Adrenal gland (tissue), 9 donors: ENCODE measurements at regions not wholly inside any gene's neighbourhood (a gene's known extent, or its start where the extent isn't known, plus 50 kb on each side); places are given as distances from the start of the nearest gene placed in this dataset.
"Not testable (repeated sequence)": the region's sequence is repeated elsewhere in the genome, so short reads cannot be mapped to it uniquely, and the experiment has no call there.

ENCODE experiments used
- DNase-seq, 7 donors: peaks; one replicate each; pipeline ENCODE4 v3.0.0-alpha.2; 2019 to 2020
- H3K27ac ChIP-seq, 5 donors: fragments of 200-600 bp; sonication (generic) in 4 of 5; 1 replicate in 3 of 5; 2 replicates in 2 of 5; pipeline versions ENCODE4 v1.5.1 to v1.8.0; 2016 to 2020; ENCODE audit warnings: mild to moderate bottlenecking in 1 of 5
- H3K27me3 ChIP-seq: fragments of 200-600 bp; 2 replicates; pipeline ENCODE4 v1.8.0; 2021
- H3K36me3 ChIP-seq, 2 donors: fragments of 200-600 bp; replicated peaks in 1 of 2; 1 replicate in 1 of 2; 2 replicates in 1 of 2; pipeline versions ENCODE4 v1.5.1 to v1.8.0; 2018 to 2022
- H3K4me1 ChIP-seq, 2 donors: fragments of 200-600 bp; replicated peaks in 1 of 2; 1 replicate in 1 of 2; 2 replicates in 1 of 2; pipeline versions ENCODE4 v1.5.1 to v1.8.0; 2018 to 2021
- H3K4me3 ChIP-seq, 4 donors: fragments of 200-600 bp; sonication (generic) in 3 of 4; one replicate each; pipeline ENCODE4 v1.5.1; 2016 to 2018
- H3K9me3 ChIP-seq, 3 donors: fragments of 200-600 bp; sonication (generic) in 1 of 3; replicated peaks in 1 of 3; 1 replicate in 2 of 3; 2 replicates in 1 of 3; pipeline versions ENCODE4 v1.5.1 to v1.8.0; 2016 to 2021
- POLR2A ChIP-seq, 2 donors: fragments of 450-650 bp; IDR thresholded peaks; one replicate each; pipeline ENCODE4 v1.6.1; 2017; ENCODE audit warnings: antibody characterized with exemption in 2 of 2, mild to moderate bottlenecking in 2 of 2, moderate library complexity in 1 of 2
- WGBS, 4 donors: extraction: QIAGEN DNeasy Blood & Tissue Kit in 2 of 4; methylation state at CpG; one replicate each; pipeline versions ENCODE4 v1.1.5 to v1.1.7; 2013 to 2017; 5-methylcytosine and 5-hydroxymethylcytosine counted together
- intact Hi-C, 2 donors: fragments of 100-400 bp; cut with DNase I; formaldehyde crosslinking; loops; one replicate each; pipeline versions ENCODE4 v1.14.1 to v1.15.0; 2022 to 2023
- TF ChIP-seq, protein P1 (sequence below), 6 experiments: fragments of 450-650 bp in 4 of 6; fragments of 200-600 bp in 2 of 6; sonication (generic) in 1 of 6; IDR thresholded peaks; 1 replicate in 5 of 6; 2 replicates in 1 of 6; pipeline versions ENCODE4 v1.5.1 to v1.8.0; 2016 to 2021; ENCODE audit warnings: antibody characterized with exemption in 6 of 6, mild to moderate bottlenecking in 2 of 6, moderate library complexity in 1 of 6
- donor health status: healthy with polysubstance abuse.
- donor health status: Bipolar disorder and iron deficiency.
- donor health status: DM: yes; HTN: yes; CAD: no.
- donor health status: DM: no; HTN: no; CAD: no.
- donor health status: DM: no; HTN: no; CAD: no.

- no peak overlapping the region for H3K4me3 ChIP-seq
- WGBS, 4 donors, result 81 to 84% (median 83%) methylated on average over 6 of the region's 6 CpGs
- TF ChIP-seq, protein P1, sequence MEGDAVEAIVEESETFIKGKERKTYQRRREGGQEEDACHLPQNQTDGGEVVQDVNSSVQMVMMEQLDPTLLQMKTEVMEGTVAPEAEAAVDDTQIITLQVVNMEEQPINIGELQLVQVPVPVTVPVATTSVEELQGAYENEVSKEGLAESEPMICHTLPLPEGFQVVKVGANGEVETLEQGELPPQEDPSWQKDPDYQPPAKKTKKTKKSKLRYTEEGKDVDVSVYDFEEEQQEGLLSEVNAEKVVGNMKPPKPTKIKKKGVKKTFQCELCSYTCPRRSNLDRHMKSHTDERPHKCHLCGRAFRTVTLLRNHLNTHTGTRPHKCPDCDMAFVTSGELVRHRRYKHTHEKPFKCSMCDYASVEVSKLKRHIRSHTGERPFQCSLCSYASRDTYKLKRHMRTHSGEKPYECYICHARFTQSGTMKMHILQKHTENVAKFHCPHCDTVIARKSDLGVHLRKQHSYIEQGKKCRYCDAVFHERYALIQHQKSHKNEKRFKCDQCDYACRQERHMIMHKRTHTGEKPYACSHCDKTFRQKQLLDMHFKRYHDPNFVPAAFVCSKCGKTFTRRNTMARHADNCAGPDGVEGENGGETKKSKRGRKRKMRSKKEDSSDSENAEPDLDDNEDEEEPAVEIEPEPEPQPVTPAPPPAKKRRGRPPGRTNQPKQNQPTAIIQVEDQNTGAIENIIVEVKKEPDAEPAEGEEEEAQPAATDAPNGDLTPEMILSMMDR (IDR thresholded peaks at IDR 0.05), result no peak
- no peak for TF ChIP-seq POLR2A (IDR thresholded peaks at IDR 0.05)
- intact Hi-C loops, result no loop called here
- H3K36me3 ChIP-seq, result no peaks in the 10 kb centered on the region
- DNase-seq, result no peak
- no peaks in the 10 kb centered on the region for H3K27me3 ChIP-seq
- peaks cover 0 to 7% (median 0%) of the 10 kb centered on the region in 3 donors for H3K9me3 ChIP-seq
- H3K4me1 ChIP-seq, result no peaks in the 10 kb centered on the region
- H3K27ac ChIP-seq, result no peak overlapping the region
Measured at GRCh38 chr5:50580506-50580905, 85.9 kb upstream of the PARP8 start.

GRCh38 chr5:50581845-50582244, 84.6 kb upstream of the PARP8 start:
- intact Hi-C loops, H3K9me3 ChIP-seq, H3K4me1 ChIP-seq, DNase-seq, H3K36me3 ChIP-seq, H3K4me3 ChIP-seq, H3K27ac ChIP-seq, H3K27me3 ChIP-seq: not testable (repeated sequence)
- 87 to 100% (median 90%) methylated on average over 1 of the region's 1 CpG for WGBS, 4 donors

GRCh38 chr5:50582699-50583098, 83.7 kb upstream of the PARP8 start:
- no peaks in the 10 kb centered on the region for H3K4me1 ChIP-seq
- no peak overlapping the region for H3K4me3 ChIP-seq
- TF ChIP-seq, protein P1 (IDR thresholded peaks at IDR 0.05), result no peak
- no peak for TF ChIP-seq POLR2A (IDR thresholded peaks at IDR 0.05)
- intact Hi-C loops, result no loop called here
- H3K27me3 ChIP-seq, result no peaks in the 10 kb centered on the region
- H3K9me3 ChIP-seq, result peaks cover 0 to 7% (median 0%) of the 10 kb centered on the region in 3 donors
- no peak overlapping the region for H3K27ac ChIP-seq
- DNase-seq, result no peak
- H3K36me3 ChIP-seq, result no peaks in the 10 kb centered on the region
- 65 to 72% (median 71%) methylated on average over 2 of the region's 2 CpGs for WGBS, 4 donors

- DNase-seq, result no peak
- H3K9me3 ChIP-seq, result peaks cover 0 to 7% (median 0%) of the 10 kb centered on the region in 3 donors
- no peaks in the 10 kb centered on the region for H3K36me3 ChIP-seq
- intact Hi-C loops, result no loop called here
- H3K4me1 ChIP-seq, result no peaks in the 10 kb centered on the region
- H3K27ac ChIP-seq, result no peak overlapping the region
- WGBS, 4 donors, result 90 to 96% (median 93%) methylated on average over 3 of the region's 3 CpGs
- no peak overlapping the region for H3K4me3 ChIP-seq
- H3K27me3 ChIP-seq, result no peaks in the 10 kb centered on the region
- TF ChIP-seq, protein P1 (IDR thresholded peaks at IDR 0.05), result no peak
- no peak for TF ChIP-seq POLR2A (IDR thresholded peaks at IDR 0.05)
Measured at GRCh38 chr5:50583621-50584020, 82.8 kb upstream of the PARP8 start.

DNA sequence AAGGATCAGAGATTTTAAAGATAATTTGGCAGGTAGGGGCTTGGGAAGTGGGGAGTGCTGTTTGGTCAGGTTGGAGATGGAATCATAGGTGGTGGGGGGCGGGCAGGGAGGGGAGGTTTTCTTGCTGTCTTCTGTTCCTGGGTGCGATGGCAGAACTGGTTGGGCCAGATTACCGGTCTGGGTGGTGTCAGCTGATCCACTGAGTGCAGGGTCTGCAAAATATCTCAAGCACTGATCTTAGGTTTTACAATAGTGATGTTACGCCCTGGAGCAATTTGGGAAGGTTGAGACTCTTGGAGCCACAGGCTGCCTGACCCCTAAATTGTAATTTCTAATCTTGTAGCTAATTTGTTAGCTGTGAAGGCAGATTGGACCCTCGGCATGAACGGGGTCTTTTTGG, 78.0 kb upstream of the PARP8 start:
- H3K36me3 ChIP-seq, H3K27ac ChIP-seq, H3K9me3 ChIP-seq, DNase-seq, H3K4me1 ChIP-seq, H3K27me3 ChIP-seq, intact Hi-C loops, H3K4me3 ChIP-seq: not testable (repeated sequence)
- WGBS, 4 donors, result 83 to 90% (median 87%) methylated on average over 6 of the region's 6 CpGs

DNA sequence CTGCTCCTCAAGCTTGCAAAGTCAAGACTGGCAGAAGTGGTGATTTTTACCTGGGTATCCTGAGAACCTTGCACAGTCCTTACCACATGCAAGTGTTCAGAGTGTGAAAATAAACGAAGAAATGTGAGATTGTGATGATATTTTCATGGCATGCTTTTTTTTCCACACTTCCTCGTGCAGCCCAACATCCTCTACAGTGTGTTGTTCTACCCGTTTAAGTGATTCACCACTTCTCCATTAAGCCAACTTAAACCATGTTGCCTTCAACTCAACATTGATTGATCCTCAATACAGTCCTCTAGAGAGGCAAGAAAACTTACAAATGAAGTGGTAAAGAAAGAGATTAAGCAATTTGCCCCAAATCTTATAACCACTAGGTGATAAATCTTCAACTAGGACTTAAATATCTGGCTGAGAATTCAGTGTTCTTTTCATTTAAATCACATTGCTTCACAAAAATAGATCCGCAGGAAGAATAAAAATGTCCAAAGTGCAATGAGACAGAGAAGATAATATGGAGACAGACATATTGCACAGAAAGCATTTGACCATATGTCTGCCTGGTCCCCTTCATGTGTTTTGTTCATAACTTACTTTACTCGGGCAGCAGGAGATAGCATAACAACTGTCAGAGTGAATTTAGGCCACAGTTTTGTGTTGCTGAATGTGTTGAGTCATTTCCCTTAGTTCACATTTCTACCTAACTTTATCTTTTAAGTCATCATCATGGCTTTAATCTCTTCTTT, 75.8 kb upstream of the PARP8 start:
- intact Hi-C loops, H3K27ac ChIP-seq, H3K27me3 ChIP-seq, H3K9me3 ChIP-seq, DNase-seq, H3K4me1 ChIP-seq, H3K36me3 ChIP-seq, H3K4me3 ChIP-seq: not testable (repeated sequence)
- 64 to 86% (median 70%) methylated on average over 5 of the region's 5 CpGs for WGBS, 4 donors

DNA sequence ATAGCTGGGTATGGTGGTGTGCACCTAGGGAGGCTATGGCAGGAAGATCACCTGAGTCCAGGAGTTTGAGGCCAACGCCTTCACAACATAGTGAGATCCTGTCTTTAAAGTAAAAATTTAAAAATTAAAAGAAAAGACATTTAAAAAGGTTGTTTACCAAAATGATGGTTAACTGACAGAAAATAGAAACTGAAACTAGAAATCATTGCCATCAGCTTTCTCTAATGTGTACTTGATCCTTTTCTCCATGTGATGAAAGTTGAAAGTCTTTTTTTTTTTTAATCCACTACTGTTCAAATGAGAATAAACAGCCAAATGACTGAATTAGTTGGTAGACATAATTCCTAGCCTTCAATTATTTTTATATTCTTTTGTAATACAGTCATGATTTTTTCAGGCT, 75.1 kb upstream of the PARP8 start:
- H3K9me3 ChIP-seq, H3K27me3 ChIP-seq, H3K27ac ChIP-seq, DNase-seq, H3K4me1 ChIP-seq, H3K36me3 ChIP-seq, intact Hi-C loops, H3K4me3 ChIP-seq: not testable (repeated sequence)
- 83 to 95% (median 92%) methylated on average over 1 of the region's 1 CpG for WGBS, 4 donors
